Transverse colon (tissue), 4 donors: ENCODE measurements at regions not wholly inside any gene's neighbourhood (a gene's known extent, or its start where the extent isn't known, plus 50 kb on each side); places are given as distances from the start of the nearest gene placed in this dataset.

Experiments used
- DNase-seq: peaks from one replicate; pipeline ENCODE4 v3.0.0-alpha.2; 2019
- H3K27ac ChIP-seq, 4 donors: fragments of 200-600 bp; sonication (generic); 2 replicates each; pipeline ENCODE4 v1.5.1; 2016 to 2018; ENCODE audit warnings: inconsistent platforms in 4 of 4
- H3K27me3 ChIP-seq: fragments of 200-600 bp; sonication (generic); 2 replicates; pipeline ENCODE4 v1.5.1; 2017; ENCODE audit warnings: inconsistent platforms
- H3K36me3 ChIP-seq, 4 donors: fragments of 200-600 bp; sonication (generic); 2 replicates each; pipeline ENCODE4 v1.5.1; 2017 to 2019; ENCODE audit warnings: inconsistent platforms in 4 of 4
- H3K4me1 ChIP-seq, 4 donors: fragments of 200-600 bp; sonication (generic); 2 replicates each; pipeline ENCODE4 v1.5.1; 2017 to 2020; ENCODE audit warnings: inconsistent platforms in 4 of 4
- H3K4me3 ChIP-seq, 4 donors: fragments of 200-600 bp; sonication (generic); 1 replicate in 1 of 4; 2 replicates in 3 of 4; pipeline versions ENCODE4 v1.5.1 to v1.6.1; 2017 to 2019; ENCODE audit warnings: inconsistent platforms in 4 of 4
- H3K9me3 ChIP-seq, 2 donors: fragments of 200-600 bp; sonication (generic); 2 replicates each; pipeline ENCODE4 v1.5.1; 2017 to 2019; ENCODE audit warnings: inconsistent platforms in 2 of 2
- EP300 ChIP-seq: sonication (generic); formaldehyde crosslinking; IDR thresholded peaks from one replicate; pipeline ENCODE4 v1.6.1; 2017; ENCODE audit warnings: antibody characterized with exemption, low read depth
- POLR2A ChIP-seq: fragments of 450-650 bp; IDR thresholded peaks from one replicate; pipeline ENCODE4 v1.6.1; 2016; ENCODE audit warnings: antibody characterized with exemption, mild to moderate bottlenecking, moderate library complexity
- POLR2AphosphoS5 ChIP-seq, 3 donors: sonication (generic); formaldehyde crosslinking; IDR thresholded peaks; one replicate each; pipeline ENCODE4 v1.6.1; 2016; ENCODE audit warnings: antibody characterized with exemption in 3 of 3
- WGBS, 2 donors: methylation state at CpG; one replicate each; pipeline ENCODE4 v1.1.5; 2018; ENCODE audit warnings: low coverage in 1 of 2; 5-methylcytosine and 5-hydroxymethylcytosine counted together
- in situ Hi-C, 4 donors: fragments of 200-750 bp; cut with MboI; loops; one replicate each; pipeline versions ENCODE4 v1.15.0 to v1.15.1; 2017; ENCODE audit warnings: low sequenced_read_pairs in 3 of 4, low pct_ligation_motif_present in 1 of 4, low pct_unique_long_range_greater_than_20kb in 1 of 4
- intact Hi-C: fragments of 100-400 bp; cut with DNase I; formaldehyde crosslinking; loops from one replicate; pipeline ENCODE4 v1.15.1; 2023; ENCODE audit warnings: low total_unique reads
- TF ChIP-seq, protein P1 (sequence below), 5 experiments: fragments of 200-600 bp in 3 of 5; fragments of 450-650 bp in 2 of 5; sonication (generic) in 3 of 5; IDR thresholded peaks; 1 replicate in 2 of 5; 2 replicates in 3 of 5; pipeline ENCODE4 v1.5.1; 2016 to 2017; ENCODE audit warnings: antibody characterized with exemption in 5 of 5, inconsistent platforms in 3 of 5, mild to moderate bottlenecking in 2 of 5, moderate library complexity in 1 of 5

DNA sequence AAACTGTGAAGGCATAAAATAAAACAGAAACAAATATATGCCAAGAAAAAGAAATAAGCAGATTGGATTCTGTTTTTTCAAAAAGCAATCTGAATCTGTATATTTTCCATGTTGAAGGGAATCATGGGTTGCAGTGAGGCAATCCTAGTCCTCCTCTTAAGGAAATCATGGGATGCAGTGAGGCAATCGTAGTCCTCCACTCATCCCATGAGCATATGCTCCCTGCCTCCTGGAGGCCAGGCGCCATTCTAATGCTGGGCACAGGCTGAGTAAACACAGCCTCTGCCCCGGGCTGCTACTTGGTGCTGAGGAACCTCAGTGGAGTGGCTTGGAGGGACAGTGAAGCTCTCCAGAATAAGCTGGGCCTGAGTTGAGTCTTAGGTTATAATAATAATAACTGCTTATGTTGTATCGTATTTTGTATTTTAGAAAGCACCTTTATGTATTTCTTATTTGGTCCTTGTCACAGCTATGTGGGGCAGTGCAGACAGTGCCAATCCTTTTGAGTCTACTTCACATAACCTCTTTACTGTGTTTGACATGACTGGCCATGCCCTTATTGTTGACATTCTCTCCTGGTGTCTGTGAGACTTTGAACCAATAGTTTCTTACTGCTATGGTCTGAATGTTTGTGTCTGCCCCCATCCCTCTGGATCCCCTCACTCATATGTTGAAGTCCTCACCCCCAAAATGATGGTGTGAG, 56.6 kb upstream of the CITED2 start:
- WGBS, 2 donors = 89 to 91% methylated on average over 3 to 4 of the region's 4 CpGs
- H3K9me3 ChIP-seq = no peaks in the 10 kb centered on the region
- H3K4me1 ChIP-seq = peaks cover 0 to 8% (median 3%) of the 10 kb centered on the region in 4 donors
- TF ChIP-seq POLR2A (no peak), POLR2AphosphoS5 (IDR thresholded peaks at IDR 0.05) (no peak), EP300 (no peak)
- TF ChIP-seq, protein P1, sequence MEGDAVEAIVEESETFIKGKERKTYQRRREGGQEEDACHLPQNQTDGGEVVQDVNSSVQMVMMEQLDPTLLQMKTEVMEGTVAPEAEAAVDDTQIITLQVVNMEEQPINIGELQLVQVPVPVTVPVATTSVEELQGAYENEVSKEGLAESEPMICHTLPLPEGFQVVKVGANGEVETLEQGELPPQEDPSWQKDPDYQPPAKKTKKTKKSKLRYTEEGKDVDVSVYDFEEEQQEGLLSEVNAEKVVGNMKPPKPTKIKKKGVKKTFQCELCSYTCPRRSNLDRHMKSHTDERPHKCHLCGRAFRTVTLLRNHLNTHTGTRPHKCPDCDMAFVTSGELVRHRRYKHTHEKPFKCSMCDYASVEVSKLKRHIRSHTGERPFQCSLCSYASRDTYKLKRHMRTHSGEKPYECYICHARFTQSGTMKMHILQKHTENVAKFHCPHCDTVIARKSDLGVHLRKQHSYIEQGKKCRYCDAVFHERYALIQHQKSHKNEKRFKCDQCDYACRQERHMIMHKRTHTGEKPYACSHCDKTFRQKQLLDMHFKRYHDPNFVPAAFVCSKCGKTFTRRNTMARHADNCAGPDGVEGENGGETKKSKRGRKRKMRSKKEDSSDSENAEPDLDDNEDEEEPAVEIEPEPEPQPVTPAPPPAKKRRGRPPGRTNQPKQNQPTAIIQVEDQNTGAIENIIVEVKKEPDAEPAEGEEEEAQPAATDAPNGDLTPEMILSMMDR (IDR thresholded peaks at IDR 0.05) = no peak
- DNase-seq = no peak
- H3K27me3 ChIP-seq = no peaks in the 10 kb centered on the region
- in situ Hi-C loops = no loop called here
- H3K36me3 ChIP-seq = no peaks in the 10 kb centered on the region
- H3K4me3 ChIP-seq = no peak overlapping the region
- no peak overlapping the region for H3K27ac ChIP-seq
- intact Hi-C loops = no loop called here

DNA sequence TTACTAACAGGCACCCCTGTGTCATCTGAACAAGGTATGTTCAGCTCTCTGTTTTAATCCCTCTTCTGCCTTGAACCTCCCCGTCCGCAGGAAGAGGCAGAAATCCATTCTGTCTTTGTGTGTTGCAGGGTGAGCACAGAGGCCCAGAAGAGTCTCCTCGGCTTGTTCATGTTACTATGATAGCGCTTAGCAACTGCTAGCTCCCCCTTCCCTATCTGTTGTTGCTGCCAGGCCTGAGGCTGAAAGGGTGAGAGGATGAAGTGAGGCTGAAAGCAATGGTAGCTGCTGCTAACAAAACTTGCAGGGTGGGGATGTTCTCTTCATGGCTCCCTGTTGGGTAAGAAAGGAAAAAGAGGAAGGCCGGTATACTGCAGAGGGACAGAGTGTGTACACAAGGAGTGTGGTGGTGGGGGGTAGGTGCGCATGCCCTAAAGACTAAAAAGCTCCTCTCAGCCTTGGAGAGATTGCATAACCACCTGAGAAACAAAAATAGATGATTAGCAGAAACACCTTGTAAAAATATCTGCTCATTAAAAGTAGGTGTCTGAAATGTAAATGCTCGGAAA, 55.2 kb upstream of the CITED2 start:
- no peak for DNase-seq
- TF ChIP-seq, protein P1 (IDR thresholded peaks at IDR 0.05) = no peak
- TF ChIP-seq EP300 = no peak
- TF ChIP-seq POLR2A = no peak
- TF ChIP-seq POLR2AphosphoS5 (IDR thresholded peaks at IDR 0.05) = no peak
- Histone ChIP-seq H3K9me3 (no peaks in the 10 kb centered on the region), H3K4me3 (no peak overlapping the region), H3K36me3 (no peaks in the 10 kb centered on the region), H3K4me1 (peaks cover 0 to 8% (median 3%) of the 10 kb centered on the region in 4 donors), H3K27me3 (no peaks in the 10 kb centered on the region), H3K27ac (no peak overlapping the region)
- in situ Hi-C loops (no loop called here), intact Hi-C loops (no loop called here)
- WGBS, 2 donors = 66 to 89% methylated on average over 2 to 7 of the region's 7 CpGs

- H3K36me3 ChIP-seq = no peaks in the 10 kb centered on the region
- H3K4me3 ChIP-seq = no peak overlapping the region
- intact Hi-C loops (no loop called here), in situ Hi-C loops (no loop called here)
- H3K27me3 ChIP-seq = no peaks in the 10 kb centered on the region
- no peaks in the 10 kb centered on the region for H3K9me3 ChIP-seq
- DNase-seq = no peak
- TF ChIP-seq EP300 = no peak
- no peak for TF ChIP-seq POLR2A
- TF ChIP-seq, protein P1 (IDR thresholded peaks at IDR 0.05) = no peak
- TF ChIP-seq POLR2AphosphoS5 (IDR thresholded peaks at IDR 0.05) = no peak
- no peak overlapping the region for H3K27ac ChIP-seq
- H3K4me1 ChIP-seq = peaks cover 0 to 2% (median 0%) of the 10 kb centered on the region in 4 donors
These were observed 52.8 kb upstream of the CITED2 start for GRCh38 chr6:139427199-139427598.

GRCh38 chr6:139426795-139427194, 52.3 kb upstream of the CITED2 start:
- Histone ChIP-seq H3K27me3 (no peaks in the 10 kb centered on the region), H3K4me1 (peaks cover 0 to 6% (median 0%) of the 10 kb centered on the region in 4 donors), H3K9me3 (no peaks in the 10 kb centered on the region), H3K27ac (no peak overlapping the region), H3K4me3 (no peak overlapping the region), H3K36me3 (no peaks in the 10 kb centered on the region)
- no peak for TF ChIP-seq EP300
- in situ Hi-C loops (no loop called here), intact Hi-C loops (no loop called here)
- no peak for DNase-seq
- WGBS, 2 donors = 85 to 87% methylated on average over 5 to 9 of the region's 9 CpGs
